CD4-positive, alpha-beta T cell treated with Interleukin-2 at 100 ng/mL for 4 hours (primary cell): ENCODE measurements at regions not wholly inside any gene's neighbourhood (a gene's known extent, or its start where the extent isn't known, plus 50 kb on each side); places are given as distances from the start of the nearest gene placed in this dataset.

Experiments
- DNase-seq: peaks from one replicate; pipeline ENCODE4 v3.0.0-alpha.2; 2020; ENCODE audit warnings: low spot score

- DNase-seq: no peak
Measured at GRCh38 chr7:35386816-35387706, 133.2 kb upstream of the TBX20 start.

GRCh38 chr7:35386082-35386815 lies 132.3 kb upstream of the TBX20 start:
- DNase-seq: no peak

- no peak for DNase-seq
Measured at GRCh38 chr7:35384761-35385700, 131.1 kb upstream of the TBX20 start.

- no peak for DNase-seq
Measured at GRCh38 chr7:35380739-35381224, 126.9 kb upstream of the TBX20 start.

- DNase-seq: no peak
Measured at GRCh38 chr7:35379481-35379880, 125.6 kb upstream of the TBX20 start.

- DNase-seq: no peak
Measured at GRCh38 chr7:35375516-35375915, 121.6 kb upstream of the TBX20 start.

- DNase-seq: no peak
Measured at GRCh38 chr7:35374858-35375257, 121.0 kb upstream of the TBX20 start.

- DNase-seq: no peak
Measured at GRCh38 chr7:35371221-35371620, 117.3 kb upstream of the TBX20 start.

- DNase-seq: no peak
Measured at GRCh38 chr7:35370687-35371086, 116.8 kb upstream of the TBX20 start.

GRCh38 chr7:35366167-35367155 lies 112.6 kb upstream of the TBX20 start:
- DNase-seq: no peak

GRCh38 chr7:35365523-35365922 lies 111.6 kb upstream of the TBX20 start:
- no peak for DNase-seq

GRCh38 chr7:35362341-35362740 lies 108.4 kb upstream of the TBX20 start:
- DNase-seq: no peak

GRCh38 chr7:35359423-35359822 lies 105.5 kb upstream of the TBX20 start:
- no peak for DNase-seq

- DNase-seq: no peak
Measured at GRCh38 chr7:35356495-35356894, 102.6 kb upstream of the TBX20 start.

- DNase-seq: no peak
Measured at GRCh38 chr7:35355911-35356310, 102.0 kb upstream of the TBX20 start.

GRCh38 chr7:35355199-35355598 lies 101.3 kb upstream of the TBX20 start:
- no peak for DNase-seq

- DNase-seq: no peak
Measured at GRCh38 chr7:35353481-35353880, 99.6 kb upstream of the TBX20 start.

GRCh38 chr7:35351466-35351865 lies 97.6 kb upstream of the TBX20 start:
- DNase-seq: no peak

- DNase-seq: no peak
Measured at GRCh38 chr7:35348611-35349400, 94.9 kb upstream of the TBX20 start.

GRCh38 chr7:35342786-35343185 lies 88.9 kb upstream of the TBX20 start:
- DNase-seq: no peak
